ENCODE measurements at regions not wholly inside any gene's neighbourhood (a gene's known extent, or its start where the extent isn't known, plus 50 kb on each side); places are given as distances from the start of the nearest gene placed in this dataset.
A peak's percentile ranks its signal among the peaks of the same experiment; 100 is the strongest.
"Not testable (repeated sequence)": the region's sequence is repeated elsewhere in the genome, so short reads cannot be mapped to it uniquely, and the experiment has no call there.

- H3K9me3 ChIP-seq (ENCODE audit: control insufficient read depth in 1 of 2, low read length in 2 of 2) = no peaks in the 10 kb centered on the region
- no peaks in the 10 kb centered on the region for H3K27me3 ChIP-seq (ENCODE audit: insufficient read depth, low read length)
- no peak for DNase-seq
- Mint-ChIP-seq H3K27me3 (no peaks in the 10 kb centered on the region), H3K4me1 (peaks cover 10 to 23% (median 13%) of the 10 kb centered on the region in 4 donors), H3K4me3 (peak overlapping the region in 4 of 8 donors; percentile 7 to 74 (median 46)), H3K9me3 (peaks cover 0 to 3% (median 0%) of the 10 kb centered on the region in 8 donors), H3K27ac (peak overlapping the region in 2 of 7 donors; percentile 51 to 62), H3K36me3 (no peaks in the 10 kb centered on the region)
- no peak overlapping the region for H3K27ac ChIP-seq (ENCODE audit: low read depth, low read length)
- H3K4me3 ChIP-seq (ENCODE audit: low read length in 2 of 2) = no peak overlapping the region
- peaks cover under 1% of the 10 kb centered on the region for H3K4me1 ChIP-seq (ENCODE audit: insufficient read depth, low read length)
- no peaks in the 10 kb centered on the region for H3K36me3 ChIP-seq (ENCODE audit: insufficient read depth, low read length)
- intact Hi-C loops (cut with micrococcal nuclease) = loop anchor here (10.0 kb wide), 1 partner anchor 117 kb away; no protein-coding TSS in a partner anchor
- CTCF ChIA-PET (ENCODE audit: partially characterized antibody) = no interaction called here
- POLR2A ChIA-PET (ENCODE audit: partially characterized antibody) = no interaction called here
Measured at GRCh38 chr5:40217553-40217952, 462.2 kb upstream of the PTGER4 start.

- Mint-ChIP-seq H3K9me3 (no peaks in the 10 kb centered on the region), H3K27me3 (no peaks in the 10 kb centered on the region), H3K4me1 (peaks cover 11 to 30% (median 20%) of the 10 kb centered on the region in 4 donors), H3K27ac (no peak overlapping the region), H3K36me3 (no peaks in the 10 kb centered on the region), H3K4me3 (no peak overlapping the region)
- CTCF ChIA-PET (ENCODE audit: partially characterized antibody) = no interaction called here
- Histone ChIP-seq H3K27me3 (ENCODE audit: insufficient read depth, low read length) (no peaks in the 10 kb centered on the region), H3K27ac (ENCODE audit: low read depth, low read length) (no peak overlapping the region), H3K4me3 (ENCODE audit: low read length in 2 of 2) (no peak overlapping the region), H3K4me1 (ENCODE audit: insufficient read depth, low read length) (peaks cover 19% of the 10 kb centered on the region), H3K9me3 (ENCODE audit: control insufficient read depth in 1 of 2, low read length in 2 of 2) (no peaks in the 10 kb centered on the region), H3K36me3 (ENCODE audit: insufficient read depth, low read length) (no peaks in the 10 kb centered on the region)
- POLR2A ChIA-PET (ENCODE audit: partially characterized antibody) = no interaction called here
- DNase-seq = no peak
- intact Hi-C loops (cut with micrococcal nuclease) = loop anchor here (10.0 kb wide), 1 partner anchor 124 kb away; no protein-coding TSS in a partner anchor
Measured at GRCh38 chr5:40210694-40211093, 469.0 kb upstream of the PTGER4 start.

DNA sequence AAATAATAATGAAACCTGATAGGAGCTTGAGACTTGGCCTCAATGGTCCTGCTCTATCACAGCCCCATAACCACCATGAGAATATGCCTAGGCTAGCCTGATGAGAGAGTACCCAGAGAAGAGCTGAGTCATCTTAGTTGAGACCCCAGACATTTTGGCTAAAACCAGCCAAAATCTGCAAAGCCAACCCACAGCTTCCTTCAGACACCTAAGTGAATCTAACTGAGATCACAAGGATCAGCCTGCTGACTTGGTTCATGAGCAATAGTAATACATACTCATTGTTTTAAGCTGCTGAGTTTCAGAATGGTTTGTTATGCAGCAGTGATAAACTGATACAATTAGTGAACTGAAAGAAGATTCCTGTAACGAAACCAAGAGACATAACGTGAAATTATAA lies 473.7 kb upstream of the PTGER4 start:
- ChIA-PET POLR2A (ENCODE audit: partially characterized antibody) (interaction anchor here (0.7 kb wide), 1 partner anchor 18 kb away, joined by 3 read pairs; no protein-coding TSS in a partner anchor), CTCF (ENCODE audit: partially characterized antibody) (no interaction called here)
- peak overlapping the region in 2 of 8 donors; percentile 13 to 46 for H3K4me3 Mint-ChIP-seq
- intact Hi-C loops (cut with micrococcal nuclease) = no loop called here
- Histone ChIP-seq H3K27me3 (ENCODE audit: insufficient read depth, low read length) (no peaks in the 10 kb centered on the region), H3K27ac (ENCODE audit: low read depth, low read length) (no peak overlapping the region), H3K36me3 (ENCODE audit: insufficient read depth, low read length) (no peaks in the 10 kb centered on the region), H3K4me3 (ENCODE audit: low read length in 2 of 2) (no peak overlapping the region), H3K9me3 (ENCODE audit: control insufficient read depth in 1 of 2, low read length in 2 of 2) (no peaks in the 10 kb centered on the region), H3K4me1 (ENCODE audit: insufficient read depth, low read length) (peaks cover 28% of the 10 kb centered on the region)
- H3K4me1 Mint-ChIP-seq = peaks cover 26 to 48% (median 32%) of the 10 kb centered on the region in 4 donors
- H3K36me3 Mint-ChIP-seq = no peaks in the 10 kb centered on the region
- H3K27me3 Mint-ChIP-seq = no peaks in the 10 kb centered on the region
- no peaks in the 10 kb centered on the region for H3K9me3 Mint-ChIP-seq
- H3K27ac Mint-ChIP-seq = peak overlapping the region in 1 of 7 donors; percentile 50
- no peak for DNase-seq

DNA sequence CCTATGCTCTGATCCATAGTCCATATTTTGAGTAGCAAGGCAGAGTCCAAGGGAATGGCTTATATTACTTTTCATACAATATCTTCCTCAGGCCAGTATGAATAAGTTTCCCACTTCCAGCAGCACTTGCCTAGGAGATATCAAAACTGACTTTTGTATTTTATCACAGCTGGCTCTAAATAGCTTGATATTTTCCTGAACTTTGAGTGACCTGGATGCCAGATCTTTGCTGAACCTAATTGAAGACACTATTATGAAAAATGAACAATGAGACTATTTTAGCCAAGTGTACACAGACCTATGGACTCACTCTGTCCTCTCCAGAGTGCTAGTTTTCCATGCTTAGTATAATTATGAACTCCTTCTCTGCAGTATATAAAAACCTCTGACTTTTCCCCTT lies 475.6 kb upstream of the PTGER4 start:
- Histone ChIP-seq H3K9me3 (ENCODE audit: control insufficient read depth in 1 of 2, low read length in 2 of 2) (no peaks in the 10 kb centered on the region), H3K4me1 (ENCODE audit: insufficient read depth, low read length) (peaks cover 21% of the 10 kb centered on the region), H3K27ac (ENCODE audit: low read depth, low read length) (no peak overlapping the region), H3K27me3 (ENCODE audit: insufficient read depth, low read length) (no peaks in the 10 kb centered on the region), H3K4me3 (ENCODE audit: low read length in 2 of 2) (no peak overlapping the region), H3K36me3 (ENCODE audit: insufficient read depth, low read length) (no peaks in the 10 kb centered on the region)
- no peak for DNase-seq
- Mint-ChIP-seq H3K4me1 (peaks cover 23 to 41% (median 27%) of the 10 kb centered on the region in 4 donors), H3K36me3 (no peaks in the 10 kb centered on the region), H3K4me3 (no peak overlapping the region), H3K27ac (peak overlapping the region in 2 of 7 donors; percentile 3 to 48), H3K9me3 (no peaks in the 10 kb centered on the region), H3K27me3 (no peaks in the 10 kb centered on the region)
- ChIA-PET CTCF (ENCODE audit: partially characterized antibody) (no interaction called here), POLR2A (ENCODE audit: partially characterized antibody) (no interaction called here)
- intact Hi-C loops (cut with micrococcal nuclease) = no loop called here

DNA sequence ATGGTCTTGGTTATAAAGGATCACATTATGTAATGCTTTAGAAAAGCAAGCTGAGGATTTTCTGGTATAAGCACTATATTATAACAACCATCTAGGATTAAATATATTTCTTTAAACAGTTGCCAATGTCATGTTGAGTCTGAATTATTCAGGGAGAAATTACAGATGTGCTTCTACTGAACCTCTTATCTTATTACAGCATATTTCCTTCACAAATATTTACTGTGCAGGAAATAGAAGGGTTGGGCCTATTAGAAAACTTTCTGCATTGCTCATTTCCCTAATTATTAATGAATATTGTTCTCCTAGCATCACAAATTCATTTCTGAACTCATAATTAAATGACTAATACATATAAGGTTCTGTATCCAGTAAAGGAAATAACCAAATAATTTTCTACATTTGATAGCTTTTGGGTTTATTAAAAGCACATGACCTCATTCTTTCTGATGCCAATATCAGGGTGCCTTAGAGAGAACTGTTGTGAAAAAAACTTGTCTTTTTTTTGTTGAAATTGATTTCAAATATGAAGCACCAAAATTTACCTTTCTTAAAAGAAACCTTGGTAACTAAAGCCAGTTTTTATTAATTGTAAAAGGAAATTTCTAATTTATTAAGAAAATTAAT lies 476.8 kb upstream of the PTGER4 start:
- DNase-seq = no peak
- H3K4me3 ChIP-seq (ENCODE audit: low read length in 2 of 2) = no peak overlapping the region
- H3K27ac ChIP-seq (ENCODE audit: low read depth, low read length) = no peak overlapping the region
- Mint-ChIP-seq H3K4me1 (peaks cover 18 to 30% (median 21%) of the 10 kb centered on the region in 4 donors), H3K4me3 (no peak overlapping the region), H3K27me3 (no peaks in the 10 kb centered on the region), H3K36me3 (no peaks in the 10 kb centered on the region), H3K9me3 (no peaks in the 10 kb centered on the region), H3K27ac (no peak overlapping the region)
- ChIA-PET CTCF (ENCODE audit: partially characterized antibody) (no interaction called here), POLR2A (ENCODE audit: partially characterized antibody) (interaction anchor here (0.6 kb wide), 1 partner anchor 203 kb away, joined by 3 read pairs; no protein-coding TSS in a partner anchor)
- H3K9me3 ChIP-seq (ENCODE audit: control insufficient read depth in 1 of 2, low read length in 2 of 2) = no peaks in the 10 kb centered on the region
- peaks cover 13% of the 10 kb centered on the region for H3K4me1 ChIP-seq (ENCODE audit: insufficient read depth, low read length)
- H3K36me3 ChIP-seq (ENCODE audit: insufficient read depth, low read length) = no peaks in the 10 kb centered on the region
- intact Hi-C loops (cut with micrococcal nuclease) = no loop called here
- no peaks in the 10 kb centered on the region for H3K27me3 ChIP-seq (ENCODE audit: insufficient read depth, low read length)

DNA sequence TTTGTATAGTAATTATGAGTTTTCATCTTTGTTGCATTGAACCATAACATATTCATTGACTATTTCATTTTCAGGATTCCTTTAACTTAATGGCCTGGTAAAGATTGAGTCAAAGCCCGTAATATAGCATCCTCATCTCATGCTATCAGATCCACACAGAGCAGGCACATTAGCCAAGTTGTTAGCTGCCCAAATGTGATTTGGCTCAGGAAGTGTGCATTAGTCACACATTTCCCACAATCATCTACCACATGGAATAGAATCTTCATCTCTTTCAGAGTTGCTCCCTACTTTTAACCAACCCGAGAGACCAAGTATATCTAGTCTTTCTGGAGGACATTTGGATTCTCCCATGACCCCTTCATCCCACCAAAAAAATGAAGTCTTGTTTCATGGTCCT lies 481.0 kb upstream of the PTGER4 start:
- H3K4me1 Mint-ChIP-seq = peaks cover under 1 to 2% (median 1%) of the 10 kb centered on the region in 4 donors
- intact Hi-C loops (cut with micrococcal nuclease) = no loop called here
- peaks cover 3% of the 10 kb centered on the region for H3K4me1 ChIP-seq (ENCODE audit: insufficient read depth, low read length)
- no peak overlapping the region for H3K27ac ChIP-seq (ENCODE audit: low read depth, low read length)
- no peaks in the 10 kb centered on the region for H3K9me3 ChIP-seq (ENCODE audit: control insufficient read depth in 1 of 2, low read length in 2 of 2)
- no peak overlapping the region for H3K4me3 ChIP-seq (ENCODE audit: low read length in 2 of 2)
- H3K27me3 ChIP-seq (ENCODE audit: insufficient read depth, low read length) = no peaks in the 10 kb centered on the region
- POLR2A ChIA-PET (ENCODE audit: partially characterized antibody) = no interaction called here
- no peaks in the 10 kb centered on the region for H3K9me3 Mint-ChIP-seq
- H3K4me3 Mint-ChIP-seq = no peak overlapping the region
- CTCF ChIA-PET (ENCODE audit: partially characterized antibody) = no interaction called here
- no peaks in the 10 kb centered on the region for H3K27me3 Mint-ChIP-seq
- no peaks in the 10 kb centered on the region for H3K36me3 Mint-ChIP-seq
- H3K36me3 ChIP-seq (ENCODE audit: insufficient read depth, low read length) = no peaks in the 10 kb centered on the region
- H3K27ac Mint-ChIP-seq = no peak overlapping the region
- no peak for DNase-seq

GRCh38 chr5:40195574-40195973 lies 484.1 kb upstream of the PTGER4 start:
- H3K9me3 Mint-ChIP-seq; H3K4me3 Mint-ChIP-seq; H3K36me3 ChIP-seq (ENCODE audit: insufficient read depth, low read length); POLR2A ChIA-PET (ENCODE audit: partially characterized antibody); H3K27me3 Mint-ChIP-seq; H3K4me1 Mint-ChIP-seq; CTCF ChIA-PET (ENCODE audit: partially characterized antibody); H3K9me3 ChIP-seq (ENCODE audit: control insufficient read depth in 1 of 2, low read length in 2 of 2); DNase-seq; H3K27me3 ChIP-seq (ENCODE audit: insufficient read depth, low read length); H3K4me1 ChIP-seq (ENCODE audit: insufficient read depth, low read length); intact Hi-C loops (cut with micrococcal nuclease); H3K27ac ChIP-seq (ENCODE audit: low read depth, low read length); H3K27ac Mint-ChIP-seq; H3K4me3 ChIP-seq (ENCODE audit: low read length in 2 of 2); H3K36me3 Mint-ChIP-seq: not testable (repeated sequence)
